Glomerular endothelial cell (primary cell): ENCODE measurements at regions not wholly inside any gene's neighbourhood (a gene's known extent, or its start where the extent isn't known, plus 50 kb on each side); places are given as distances from the start of the nearest gene placed in this dataset.

Source experiments
- DNase-seq: peaks from one replicate; pipeline ENCODE4 v3.0.0-alpha.2; 2011; ENCODE audit warnings: low read depth, low spot score; ENCODE audit errors: extremely low read depth

- no peak for DNase-seq
Observed at GRCh38 chr7:69180662-69181061, 417.6 kb upstream of the AUTS2 start.

GRCh38 chr7:69182596-69183467, 415.4 kb upstream of the AUTS2 start:
- DNase-seq = no peak

- DNase-seq = no peak
Observed at GRCh38 chr7:69184339-69184738, 413.9 kb upstream of the AUTS2 start.

- no peak for DNase-seq
Observed at GRCh38 chr7:69185170-69185569, 413.1 kb upstream of the AUTS2 start.

GRCh38 chr7:69186974-69187373, 411.3 kb upstream of the AUTS2 start:
- no peak for DNase-seq

- no peak for DNase-seq
Observed at GRCh38 chr7:69187824-69188333, 410.4 kb upstream of the AUTS2 start.

- no peak for DNase-seq
Observed at GRCh38 chr7:69189406-69189805, 408.9 kb upstream of the AUTS2 start.

- DNase-seq = no peak
Observed at GRCh38 chr7:69190025-69190424, 408.2 kb upstream of the AUTS2 start.

GRCh38 chr7:69190763-69191162, 407.5 kb upstream of the AUTS2 start:
- no peak for DNase-seq

- no peak for DNase-seq
Observed at GRCh38 chr7:69192134-69192533, 406.1 kb upstream of the AUTS2 start.

GRCh38 chr7:69193061-69193460, 405.2 kb upstream of the AUTS2 start:
- no peak for DNase-seq

GRCh38 chr7:69196593-69196992, 401.7 kb upstream of the AUTS2 start:
- no peak for DNase-seq

- no peak for DNase-seq
Observed at GRCh38 chr7:69198250-69198649, 400.0 kb upstream of the AUTS2 start.

- DNase-seq = no peak
Observed at GRCh38 chr7:69199041-69199440, 399.2 kb upstream of the AUTS2 start.

GRCh38 chr7:69199661-69200060, 398.6 kb upstream of the AUTS2 start:
- DNase-seq = no peak

GRCh38 chr7:69203871-69204270, 394.4 kb upstream of the AUTS2 start:
- no peak for DNase-seq

GRCh38 chr7:69204943-69205342, 393.3 kb upstream of the AUTS2 start:
- no peak for DNase-seq

GRCh38 chr7:69205581-69205980, 392.7 kb upstream of the AUTS2 start:
- no peak for DNase-seq

GRCh38 chr7:69208276-69208675, 390.0 kb upstream of the AUTS2 start:
- no peak for DNase-seq

- no peak for DNase-seq
Observed at GRCh38 chr7:69208848-69209247, 389.4 kb upstream of the AUTS2 start.

- DNase-seq = no peak
Observed at GRCh38 chr7:69211336-69211735, 386.9 kb upstream of the AUTS2 start.

GRCh38 chr7:69211739-69212138, 386.5 kb upstream of the AUTS2 start:
- DNase-seq = no peak

GRCh38 chr7:69213878-69214277, 384.4 kb upstream of the AUTS2 start:
- no peak for DNase-seq
